Fibroblast of skin of back (primary cell): ENCODE measurements at regions not wholly inside any gene's neighbourhood (a gene's known extent, or its start where the extent isn't known, plus 50 kb on each side); places are given as distances from the start of the nearest gene placed in this dataset.
A peak's percentile ranks its signal among the peaks of the same experiment; 100 is the strongest.

Source experiments
- DNase-seq: peaks from one replicate; pipeline ENCODE4 v3.0.0-alpha.2; 2013

DNA sequence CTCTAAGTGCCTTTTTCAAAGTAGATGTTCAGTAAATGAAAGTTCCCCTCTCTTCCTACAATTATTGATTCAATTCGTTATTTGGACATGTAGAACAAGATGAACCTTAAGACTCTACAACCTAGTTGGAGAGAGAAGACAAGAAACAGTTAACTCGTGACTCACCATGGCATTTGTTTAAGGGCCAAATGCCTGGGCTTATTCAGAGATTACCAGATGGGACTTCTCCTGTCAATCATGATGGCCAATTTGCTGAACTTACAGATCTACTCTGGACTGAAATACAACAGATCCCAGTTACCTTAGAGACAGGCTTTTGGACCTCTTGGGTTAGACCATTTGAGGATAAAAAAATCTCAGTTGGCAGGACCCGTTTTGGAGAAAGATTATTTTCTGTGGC is 93.5 kb downstream of the C1orf94 start:
- DNase-seq, result peak; percentile 46

DNA sequence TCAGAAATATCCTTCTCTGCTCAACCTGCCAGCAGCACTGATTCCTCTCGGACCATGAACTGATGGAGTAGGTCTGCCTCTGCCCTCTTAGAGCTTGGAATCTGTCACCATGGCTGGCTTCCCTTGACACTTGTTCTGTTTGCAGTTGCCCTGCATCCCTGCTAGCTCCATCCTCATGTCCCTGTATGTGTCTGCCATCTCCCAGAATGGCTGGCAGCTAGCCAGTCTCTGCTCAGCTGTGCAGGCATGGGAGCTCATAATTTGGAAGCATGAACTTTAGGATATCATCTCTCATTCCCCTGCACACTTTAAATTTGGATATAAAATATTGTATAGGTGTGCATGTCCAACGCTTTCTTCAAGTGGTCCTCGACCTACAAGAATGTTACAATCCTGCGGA is 95.4 kb downstream of the C1orf94 start:
- no peak for DNase-seq

DNA sequence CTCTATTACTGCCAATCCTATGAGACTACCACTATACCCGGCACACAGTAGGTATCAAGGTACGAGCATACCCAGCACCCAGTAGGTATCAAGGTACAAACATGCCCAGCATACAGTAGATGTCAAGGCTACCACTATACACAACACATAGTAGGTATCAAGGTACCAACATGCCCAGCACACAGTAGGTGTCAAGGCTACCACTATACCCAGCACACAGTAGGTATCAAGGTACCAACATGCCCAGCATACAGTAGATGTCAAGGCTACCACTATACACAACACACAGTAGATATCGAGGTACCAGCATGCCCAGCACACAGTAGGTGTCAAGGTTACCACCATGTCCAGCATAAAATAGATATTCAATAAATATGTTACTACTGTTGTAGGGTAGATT is 98.4 kb downstream of the C1orf94 start:
- no peak for DNase-seq

DNA sequence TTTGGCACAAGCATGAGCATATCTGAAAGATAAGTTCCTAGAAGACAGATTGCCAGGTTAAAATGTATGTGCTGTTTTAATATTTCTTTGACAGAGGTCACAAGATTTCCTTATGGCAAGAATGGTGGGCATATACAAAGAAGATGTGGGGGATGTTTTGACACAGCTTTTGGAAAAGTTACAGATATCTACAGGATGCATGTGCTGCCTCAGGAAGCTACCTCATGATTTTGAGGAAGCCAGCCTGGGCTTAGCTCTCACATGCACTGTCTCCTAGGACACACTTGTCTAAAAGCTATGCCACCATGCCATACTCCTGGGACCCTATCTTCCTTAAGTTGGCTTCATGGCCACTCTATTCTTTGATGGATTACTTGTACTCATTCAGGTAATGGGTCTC is 99.9 kb downstream of the C1orf94 start:
- no peak for DNase-seq

DNA sequence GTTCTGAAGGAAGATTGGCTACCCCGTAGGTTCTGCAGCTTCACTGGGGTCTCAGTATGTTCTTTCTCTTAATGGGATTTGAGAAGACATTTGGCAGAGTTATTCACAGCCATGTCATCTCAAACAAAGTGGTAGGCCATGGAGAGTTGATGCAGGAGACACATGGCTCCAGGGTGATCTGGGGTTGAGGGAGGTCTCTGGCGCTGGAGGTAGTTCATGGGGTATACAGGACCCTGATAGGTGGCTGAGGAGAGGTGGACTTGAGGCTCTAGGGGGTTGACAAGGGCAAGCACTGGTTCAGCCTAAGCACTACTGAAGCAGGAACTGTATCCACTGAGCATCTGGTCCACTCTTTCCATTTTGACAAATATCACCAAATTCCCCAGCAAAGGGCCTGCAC is 100.4 kb downstream of the C1orf94 start:
- DNase-seq, result no peak

DNA sequence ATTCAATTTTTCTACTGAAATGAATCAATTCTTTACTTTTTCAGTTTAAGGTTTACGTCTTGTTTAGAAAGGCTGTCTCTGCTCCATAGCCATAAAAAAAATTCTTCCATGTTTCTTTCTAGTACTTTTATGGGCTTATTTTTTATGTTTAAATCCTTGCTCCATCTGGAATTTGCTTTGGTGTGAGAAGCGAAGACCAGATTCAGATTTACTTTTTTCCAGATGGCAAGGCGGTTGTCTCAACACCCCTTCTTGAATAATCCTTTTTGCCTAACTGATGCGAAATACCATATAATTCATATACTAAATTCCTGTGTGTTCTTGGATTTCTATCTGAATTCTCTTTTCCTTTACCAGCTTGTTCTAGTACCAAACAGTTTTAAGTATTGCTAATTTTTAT is 101.5 kb downstream of the C1orf94 start:
- no peak for DNase-seq

DNA sequence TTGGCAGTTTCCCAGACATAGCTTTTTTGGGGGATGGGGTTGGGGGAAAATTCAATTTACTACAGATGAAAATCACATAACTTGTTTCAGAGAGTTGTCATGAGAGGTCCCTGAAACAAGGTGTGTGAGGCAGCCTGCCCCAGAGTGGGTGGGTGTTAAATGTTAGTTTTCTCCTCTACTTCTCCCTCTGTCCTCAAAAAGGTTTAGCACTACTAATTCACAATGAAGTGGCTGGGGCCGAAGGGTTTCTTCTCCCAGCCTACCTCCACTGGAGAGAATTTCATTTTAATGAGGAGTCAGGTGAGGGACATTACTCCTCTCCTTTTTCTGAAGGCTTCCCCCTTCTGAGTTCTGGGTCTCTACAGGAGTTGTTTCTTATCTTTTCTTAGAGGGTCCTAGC is 103.3 kb downstream of the C1orf94 start:
- no peak for DNase-seq

DNA sequence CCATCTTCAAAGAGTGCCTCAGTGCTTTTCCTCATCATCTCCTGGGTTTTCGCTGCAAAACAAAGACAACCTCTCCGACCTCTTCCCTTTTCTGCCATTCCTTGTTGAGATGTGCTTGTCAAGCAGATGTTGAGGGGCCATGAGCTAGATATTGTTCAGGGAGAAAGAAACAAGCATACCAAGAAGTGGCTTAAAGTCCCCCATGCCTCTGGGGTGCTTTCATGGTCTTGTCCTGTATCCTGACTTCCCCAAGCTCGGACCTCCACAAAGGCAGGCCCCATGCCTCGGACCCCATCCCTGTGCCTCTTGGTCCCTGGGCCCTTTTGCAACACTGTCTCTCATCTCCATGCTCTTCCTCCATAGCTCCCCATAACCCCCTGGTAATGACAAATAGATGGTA is 103.8 kb downstream of the C1orf94 start:
- no peak for DNase-seq

DNA sequence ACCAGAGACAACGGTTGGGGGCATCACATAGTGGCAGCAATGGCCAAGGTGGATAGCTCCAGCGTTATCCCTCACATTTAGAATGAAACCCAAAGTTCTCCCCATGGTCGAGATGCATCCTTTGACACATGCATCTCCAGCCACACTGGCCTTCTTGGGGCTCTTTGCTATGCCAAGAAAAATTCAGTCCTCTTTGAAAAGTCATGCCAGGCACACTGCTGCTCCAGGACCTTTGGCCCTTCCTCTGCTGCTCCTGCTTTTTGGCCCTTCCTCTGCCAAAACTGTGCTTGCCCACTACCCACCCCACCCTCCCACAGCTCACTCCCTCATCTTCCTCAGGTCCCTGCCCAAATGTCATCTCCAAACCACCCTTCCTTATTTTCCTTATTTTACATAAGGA is 106.4 kb downstream of the C1orf94 start:
- no peak for DNase-seq

DNA sequence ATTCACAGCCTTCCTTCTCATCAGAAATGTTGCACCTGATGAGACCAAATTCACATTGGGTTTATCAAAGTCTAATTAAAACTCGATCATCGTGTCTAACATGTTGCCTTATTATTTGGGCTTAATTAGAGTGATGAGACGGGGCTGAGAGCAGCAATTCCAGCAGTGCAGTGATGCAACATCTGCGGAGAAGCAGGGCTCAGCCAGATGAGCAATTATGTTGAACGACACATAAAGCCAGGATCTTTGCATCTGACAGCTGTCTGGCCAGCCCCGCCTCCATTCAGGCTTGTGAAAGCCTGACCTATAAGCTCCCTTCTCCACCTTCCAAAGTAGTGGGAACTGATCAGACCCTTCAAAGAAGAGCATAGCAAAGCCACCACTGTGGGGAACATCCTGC is 109.8 kb downstream of the C1orf94 start:
- no peak for DNase-seq

DNA sequence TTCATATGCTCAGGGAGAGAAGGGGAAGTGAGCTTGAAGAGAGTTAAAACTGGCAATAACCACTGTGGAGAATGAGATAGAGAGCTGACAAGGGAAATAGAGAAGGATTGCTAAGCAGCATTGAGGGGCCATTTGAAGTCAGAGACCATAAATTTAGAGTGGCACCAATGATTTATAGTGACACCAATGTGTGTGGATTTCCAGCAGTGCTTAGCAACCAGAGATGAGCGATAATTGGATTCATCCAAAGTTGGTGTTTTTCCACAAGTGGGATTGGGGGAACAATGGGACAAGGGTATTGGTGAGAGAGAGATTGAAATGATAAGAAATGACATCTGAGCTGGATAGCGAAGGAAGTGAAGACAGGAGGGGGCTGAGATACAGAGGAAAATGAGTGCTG is 114.1 kb downstream of the C1orf94 start:
- DNase-seq, result no peak

DNA sequence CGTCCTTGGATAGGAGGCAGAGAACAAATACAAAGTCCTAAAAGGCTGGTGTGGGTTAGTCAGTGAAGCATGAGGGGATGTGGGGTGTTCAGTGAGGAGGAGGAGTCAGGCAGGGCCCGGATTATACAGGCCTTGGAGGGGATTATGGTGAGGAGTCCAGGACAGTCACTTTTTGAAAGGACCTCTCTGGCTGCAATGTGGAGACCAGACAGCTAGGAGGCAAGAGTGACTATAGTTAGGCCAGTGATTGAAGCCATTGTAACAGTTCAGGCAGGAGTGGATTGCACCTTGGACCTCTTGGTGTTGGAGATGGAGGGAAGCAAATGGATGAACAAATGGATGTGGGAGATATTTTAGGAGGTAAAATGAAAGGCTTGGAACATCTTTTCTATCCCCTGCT is 115.8 kb downstream of the C1orf94 start:
- DNase-seq, result no peak

DNA sequence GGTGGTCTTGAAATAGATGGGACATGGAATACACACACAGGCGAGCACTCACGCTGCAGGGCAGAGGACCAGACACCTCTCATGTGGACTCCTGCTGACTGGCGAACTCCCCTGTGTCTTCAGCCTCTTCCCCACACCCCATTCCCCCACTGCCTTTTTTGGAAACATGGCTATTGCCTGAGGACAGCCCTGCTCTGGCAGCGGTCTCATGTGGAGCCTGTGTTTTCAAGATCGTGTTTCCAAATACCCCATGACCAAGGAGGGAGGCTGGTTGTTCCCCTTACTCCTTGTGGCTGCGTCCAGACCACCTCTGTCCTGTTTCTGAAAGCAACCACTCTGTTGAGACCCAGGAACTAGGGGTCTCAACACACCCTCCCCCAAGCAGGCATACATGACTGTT is 119.4 kb downstream of the C1orf94 start:
- DNase-seq, result no peak

DNA sequence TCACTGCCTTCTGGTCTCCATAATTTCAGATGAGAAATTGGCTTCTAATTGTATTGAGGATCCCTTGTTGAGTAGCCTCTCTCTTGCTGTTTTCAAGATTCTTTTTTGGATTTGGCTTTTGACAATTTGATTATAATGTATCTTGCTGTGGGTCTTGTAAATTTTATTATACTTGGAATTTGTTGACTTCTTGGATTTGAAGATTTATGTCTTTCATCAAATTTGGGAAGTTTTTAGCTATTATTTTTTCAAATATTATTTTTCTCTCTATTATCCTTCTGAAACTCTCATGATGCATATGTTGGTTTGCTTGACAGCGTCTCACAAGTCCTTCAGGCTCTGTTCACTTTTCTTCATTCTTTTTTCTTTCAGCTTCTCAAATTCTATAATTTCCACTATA is 126.1 kb downstream of the C1orf94 start:
- no peak for DNase-seq

DNA sequence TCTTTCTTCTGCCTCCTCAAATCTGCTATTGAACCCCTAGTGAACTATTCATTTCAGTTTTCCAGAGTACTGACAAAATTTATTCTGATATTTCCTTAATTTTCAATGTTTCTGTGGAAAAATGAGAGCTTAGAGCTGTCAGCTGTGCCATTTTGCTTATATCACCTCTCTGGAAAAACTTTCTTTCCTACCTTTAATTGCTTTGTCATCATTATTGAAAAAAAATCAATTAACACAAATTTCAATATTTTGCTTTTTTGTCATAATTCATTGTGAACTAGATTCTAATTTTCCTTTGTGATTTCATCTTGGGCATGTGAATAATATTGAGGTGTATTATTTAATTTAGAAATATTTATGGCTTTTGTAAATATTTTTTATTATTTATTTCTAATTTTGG is 126.5 kb downstream of the C1orf94 start:
- no peak for DNase-seq

DNA sequence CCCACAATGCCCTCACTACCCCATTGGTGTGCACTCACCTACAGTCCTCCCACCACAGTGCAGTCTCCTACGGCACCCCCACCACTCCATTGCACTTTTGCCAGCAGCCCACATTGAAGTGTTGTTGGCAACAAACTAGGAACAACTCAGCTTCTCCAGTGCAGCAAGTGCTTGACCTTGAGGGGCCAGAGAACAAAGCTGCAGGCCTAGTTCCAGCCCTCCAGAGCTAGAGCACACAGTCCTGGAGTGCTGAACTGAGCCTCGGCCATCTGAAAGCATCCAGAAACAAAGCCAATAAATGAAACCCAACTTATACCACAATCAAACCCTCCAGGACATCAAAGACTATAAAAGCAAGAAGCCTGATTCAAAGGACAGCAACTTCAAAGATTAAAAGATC is 129.9 kb downstream of the C1orf94 start:
- no peak for DNase-seq

DNA sequence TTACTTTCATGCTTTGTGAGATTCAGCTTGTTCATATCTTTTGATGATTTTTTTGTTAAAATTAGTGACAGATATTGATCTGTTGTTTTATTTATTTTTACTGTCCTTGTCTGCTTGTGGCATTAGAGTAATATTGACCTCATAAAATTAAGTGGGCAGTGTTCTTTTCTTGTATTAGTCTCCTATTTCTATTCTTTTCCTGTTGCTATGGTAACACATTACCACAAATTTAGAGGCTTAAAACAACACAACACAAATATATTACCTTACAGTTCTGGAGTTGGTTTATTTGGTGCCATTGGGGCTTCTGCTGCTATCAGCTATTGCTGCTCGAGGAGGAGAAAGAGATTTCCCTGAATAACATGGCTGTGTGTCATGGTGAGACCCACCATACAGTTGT is 135.7 kb downstream of the C1orf94 start:
- DNase-seq, result no peak

DNA sequence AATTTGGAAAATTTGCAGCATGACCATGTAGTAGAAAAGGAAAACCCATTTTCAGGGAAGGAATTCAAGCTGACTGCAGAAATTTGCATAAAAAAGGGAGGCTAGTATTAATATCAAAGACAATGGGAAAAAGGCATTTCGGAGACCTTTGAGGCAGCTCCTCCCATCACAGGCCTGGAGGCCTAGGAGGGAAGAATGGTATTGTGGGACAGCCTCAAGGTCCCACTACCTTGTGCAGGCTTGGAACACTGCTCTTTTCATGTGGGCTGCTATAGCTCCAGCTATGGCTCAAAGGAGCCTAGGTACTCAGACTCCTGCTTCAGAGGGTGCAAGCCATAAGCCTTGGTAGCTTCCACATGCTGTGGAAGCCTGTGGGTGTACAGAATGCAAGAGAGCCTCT is 139.3 kb downstream of the C1orf94 start:
- DNase-seq, result no peak

DNA sequence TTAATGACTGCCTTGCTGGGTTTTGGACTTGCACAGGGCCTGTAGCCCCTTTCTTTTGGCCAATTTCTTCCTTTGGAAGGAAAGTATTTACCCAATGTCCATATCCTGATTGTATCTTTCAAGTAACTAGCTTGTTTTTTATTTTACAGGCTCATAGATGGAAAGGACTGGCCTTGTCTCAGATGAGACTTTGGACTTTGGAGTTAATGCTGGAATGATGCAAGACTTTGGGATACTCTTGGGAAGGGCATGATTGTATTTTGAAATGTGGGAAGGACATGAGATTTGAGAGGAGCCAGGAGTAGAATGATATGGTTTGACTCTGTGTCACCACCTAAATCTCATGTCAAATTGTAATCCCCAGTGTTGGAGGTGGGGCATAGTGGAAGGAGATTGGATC is 140.1 kb downstream of the C1orf94 start:
- DNase-seq, result no peak

DNA sequence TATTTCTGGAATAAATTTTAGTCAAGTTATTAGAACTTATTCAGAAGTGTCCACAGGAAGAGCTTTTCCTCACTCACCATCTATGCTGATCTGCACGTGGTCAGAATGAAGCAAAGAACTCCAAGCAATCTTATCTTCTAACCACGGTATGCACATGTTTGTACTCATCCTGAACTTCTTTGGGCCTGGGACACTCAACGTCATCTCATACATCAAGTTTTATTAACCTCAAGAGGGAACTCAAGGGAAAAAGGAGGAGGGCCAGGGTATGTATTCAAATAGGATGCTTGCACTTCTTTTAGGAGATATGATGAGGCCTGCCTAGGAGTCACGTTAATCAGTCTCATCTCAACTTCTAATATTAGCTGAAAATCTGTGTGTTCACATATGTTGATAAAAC is 142.5 kb downstream of the C1orf94 start:
- DNase-seq, result peak; percentile 51

DNA sequence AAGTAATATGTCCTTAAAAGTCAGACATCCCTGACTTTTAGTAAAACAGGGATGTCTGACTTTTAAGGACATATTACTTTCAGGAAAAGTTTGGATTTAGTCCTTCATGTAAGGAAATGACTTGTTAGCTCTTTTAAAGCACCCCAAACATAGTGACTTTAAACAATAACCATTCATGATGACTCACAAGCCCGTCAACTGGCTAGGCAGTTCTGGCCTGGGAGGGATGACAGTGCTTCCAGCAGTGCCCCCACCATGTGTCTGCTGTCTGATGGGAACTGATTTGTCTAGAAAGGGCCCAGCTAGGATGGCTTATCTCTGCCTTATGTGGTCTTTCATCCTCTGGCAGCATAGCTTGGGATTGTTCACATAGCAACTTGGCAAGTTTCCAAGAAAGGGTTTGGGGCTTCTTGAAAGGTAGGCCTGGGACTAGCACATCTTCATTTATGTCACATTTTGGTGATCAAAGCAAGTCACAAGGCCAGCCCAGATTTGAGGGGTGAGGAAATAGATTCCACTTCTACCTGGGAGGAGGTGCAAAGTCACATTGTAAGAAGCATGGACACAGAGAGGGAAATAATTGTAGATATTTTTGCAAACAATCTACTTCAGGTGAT is 143.5 kb downstream of the C1orf94 start:
- DNase-seq, result peak; percentile 73

DNA sequence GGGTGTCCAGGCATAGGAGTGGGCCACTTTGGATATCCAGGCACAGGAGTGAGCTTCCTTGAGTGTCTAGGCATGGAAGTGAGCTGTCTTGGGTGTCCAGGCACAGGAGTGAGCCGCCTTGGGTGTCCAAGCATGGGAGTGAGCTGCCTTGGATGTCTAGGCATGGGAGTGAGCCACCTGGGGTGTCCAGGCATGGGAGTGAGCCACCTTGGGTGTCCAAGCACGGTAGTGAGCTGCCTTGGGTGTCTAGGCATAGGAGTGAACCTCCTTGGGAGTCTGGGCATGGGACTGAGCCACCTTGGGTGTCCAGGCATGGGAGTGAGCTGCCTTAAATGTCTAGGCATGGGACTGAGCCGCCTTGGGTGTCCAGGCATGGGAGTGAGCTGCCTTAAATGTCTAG is 146.3 kb downstream of the C1orf94 start:
- DNase-seq, result no peak

DNA sequence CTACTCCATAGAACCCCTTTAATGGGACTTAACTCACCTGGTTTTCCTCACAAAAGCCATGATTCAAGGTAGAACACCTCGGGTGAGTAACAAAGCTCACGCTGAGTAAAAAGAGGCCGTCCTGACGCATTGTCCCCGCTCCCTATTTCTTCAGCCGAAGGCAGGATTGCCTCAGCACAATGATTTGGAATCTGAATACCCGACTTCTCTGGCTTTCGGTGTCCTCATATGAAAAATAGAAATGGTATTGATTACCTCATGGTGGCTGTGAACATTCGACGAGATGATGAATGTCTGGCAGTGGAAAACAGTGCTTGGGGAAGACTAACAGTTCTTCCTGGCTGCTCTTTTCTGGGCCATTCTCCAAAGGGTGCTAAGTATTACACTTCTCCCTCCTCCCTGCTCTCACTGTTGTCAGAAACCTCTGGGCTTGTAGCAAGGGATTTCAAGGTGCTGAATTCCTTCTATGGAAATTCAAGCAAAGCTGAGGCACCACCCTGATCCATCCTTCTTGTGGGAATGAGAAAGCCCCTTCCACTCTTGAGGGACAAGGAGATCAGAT is 148.3 kb downstream of the C1orf94 start:
- no peak for DNase-seq

DNA sequence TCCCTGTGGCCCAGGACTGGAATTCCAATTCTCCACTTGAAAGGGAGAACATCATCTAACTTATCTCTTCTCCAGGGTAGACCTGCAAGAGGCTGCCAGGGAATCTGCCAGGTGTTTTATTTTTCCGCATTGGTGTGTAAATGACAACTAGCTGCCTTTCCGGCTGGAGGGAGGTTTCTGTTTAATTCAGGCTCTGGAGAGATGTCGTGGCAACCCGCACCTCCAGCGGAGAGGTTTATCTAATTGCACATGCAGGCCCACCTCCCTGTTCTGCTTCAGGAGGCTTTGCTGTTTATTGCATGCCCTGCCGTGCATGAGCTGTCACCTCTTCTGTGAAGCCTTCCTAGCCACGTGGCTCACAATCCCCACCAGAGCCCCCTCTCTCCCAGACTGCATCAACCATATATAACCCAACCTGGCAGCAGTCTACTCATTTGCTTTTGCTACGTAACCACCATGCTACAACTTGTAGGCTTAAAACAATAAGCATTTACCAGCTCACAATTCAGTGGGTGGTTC is 151.6 kb downstream of the C1orf94 start:
- DNase-seq, result no peak

DNA sequence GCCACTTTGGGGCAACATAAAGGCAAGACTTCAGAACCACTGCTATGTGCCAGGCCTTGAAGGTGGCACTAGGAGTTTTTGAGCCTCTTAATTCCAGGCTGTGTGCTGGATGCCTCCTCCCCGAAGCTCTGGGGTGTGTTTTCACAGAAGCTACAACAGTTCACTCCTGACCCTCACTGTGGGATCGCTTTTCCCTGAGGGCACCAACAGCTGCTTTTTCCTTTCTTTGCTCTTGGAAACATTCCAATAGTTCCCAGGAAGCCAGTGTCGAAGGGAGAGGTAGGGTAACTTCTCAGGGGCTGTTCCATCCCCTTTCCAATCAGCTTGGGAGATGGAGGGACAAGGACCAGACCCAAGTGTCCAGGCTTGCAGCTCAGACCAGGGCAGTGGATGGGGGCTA is 153.4 kb downstream of the C1orf94 start:
- DNase-seq, result no peak
